ENCODE measurements at regions not wholly inside any gene's neighbourhood (a gene's known extent, or its start where the extent isn't known, plus 50 kb on each side); places are given as distances from the start of the nearest gene placed in this dataset.

DNA sequence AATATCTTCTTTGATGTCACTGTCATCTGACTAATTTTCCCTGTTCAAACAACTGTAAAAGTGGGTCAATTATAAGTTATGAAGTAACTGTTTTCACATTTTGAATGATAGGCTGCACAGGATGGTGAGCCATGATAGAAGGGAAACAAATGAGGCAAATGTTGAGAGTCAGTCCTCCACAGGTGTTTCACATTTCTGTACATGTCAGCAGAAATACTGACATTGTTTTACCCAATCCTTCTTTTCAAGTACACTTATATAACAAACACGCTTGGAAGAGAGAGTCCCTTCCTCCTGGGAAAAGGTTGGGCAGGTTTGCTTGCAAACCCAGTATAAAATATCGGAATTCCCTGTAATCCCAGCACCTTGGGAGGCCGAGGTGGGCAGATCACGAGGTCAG, 1251.5 kb downstream of the SLC16A7 start:
- H3K27ac ChIP-seq (ENCODE audit: low read depth, low read length) = no peak overlapping the region
- no peaks in the 10 kb centered on the region for H3K4me1 ChIP-seq (ENCODE audit: control insufficient read depth, insufficient read depth, low read length)
- no peak overlapping the region for H3K9ac ChIP-seq (ENCODE audit: low read length)
- H3K36me3 ChIP-seq (ENCODE audit: control insufficient read depth, insufficient read depth, low read length) = no peaks in the 10 kb centered on the region
- no peaks in the 10 kb centered on the region for H3K27me3 ChIP-seq (ENCODE audit: control insufficient read depth, insufficient read depth, low read length)
- H3K4me3 ChIP-seq (ENCODE audit: low read length) = no peak overlapping the region

GRCh38 chr12:60849723-60850122, 1253.9 kb downstream of the SLC16A7 start:
- H3K36me3 ChIP-seq (ENCODE audit: control insufficient read depth, insufficient read depth, low read length) = no peaks in the 10 kb centered on the region
- H3K4me3 ChIP-seq (ENCODE audit: low read length) = no peak overlapping the region
- no peak overlapping the region for H3K27ac ChIP-seq (ENCODE audit: low read depth, low read length)
- no peaks in the 10 kb centered on the region for H3K4me1 ChIP-seq (ENCODE audit: control insufficient read depth, insufficient read depth, low read length)
- no peak overlapping the region for H3K9ac ChIP-seq (ENCODE audit: low read length)
- H3K27me3 ChIP-seq (ENCODE audit: control insufficient read depth, insufficient read depth, low read length) = no peaks in the 10 kb centered on the region

DNA sequence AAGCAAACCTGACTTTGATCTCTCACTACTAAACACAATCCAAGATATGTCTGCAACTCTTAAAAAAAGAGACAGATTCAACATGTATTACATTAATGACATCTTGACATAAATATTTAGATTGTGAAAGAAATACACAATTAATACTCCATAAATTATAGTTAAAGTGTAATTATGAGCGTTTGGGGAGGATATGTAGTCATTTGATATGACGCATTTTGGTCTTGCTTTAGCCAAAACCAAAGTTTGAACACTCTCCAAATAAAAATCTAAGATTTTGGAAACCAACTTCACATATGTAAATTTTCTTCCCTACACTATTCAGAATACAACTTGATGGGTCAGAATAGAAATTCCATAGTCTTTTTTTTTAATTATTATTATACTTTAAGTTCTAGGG, 1257.6 kb downstream of the SLC16A7 start:
- H3K9ac ChIP-seq (ENCODE audit: low read length) = no peak overlapping the region
- H3K4me1 ChIP-seq (ENCODE audit: control insufficient read depth, insufficient read depth, low read length) = no peaks in the 10 kb centered on the region
- no peak overlapping the region for H3K27ac ChIP-seq (ENCODE audit: low read depth, low read length)
- no peaks in the 10 kb centered on the region for H3K27me3 ChIP-seq (ENCODE audit: control insufficient read depth, insufficient read depth, low read length)
- no peak overlapping the region for H3K4me3 ChIP-seq (ENCODE audit: low read length)
- H3K36me3 ChIP-seq (ENCODE audit: control insufficient read depth, insufficient read depth, low read length) = no peaks in the 10 kb centered on the region

DNA sequence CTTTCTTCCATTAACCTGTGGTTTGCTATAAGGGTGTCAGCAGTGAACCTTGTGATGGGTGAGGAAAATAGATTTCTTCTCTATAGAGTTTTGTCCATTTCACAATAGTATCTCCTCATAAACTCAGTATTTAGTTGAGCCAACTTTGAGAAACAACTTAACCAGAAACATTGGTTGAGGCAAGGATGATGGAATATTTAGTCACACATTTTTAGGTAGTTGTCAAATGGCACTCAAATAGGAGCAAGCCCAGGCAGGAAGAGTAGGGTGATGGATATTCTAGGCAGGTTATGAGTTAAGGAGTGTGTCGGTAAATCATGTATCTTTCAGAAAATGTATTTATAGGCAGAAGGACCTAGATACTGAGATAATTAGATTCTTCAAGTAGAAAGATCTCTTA, 1267.6 kb downstream of the SLC16A7 start:
- Histone ChIP-seq H3K27me3 (ENCODE audit: control insufficient read depth, insufficient read depth, low read length) (no peaks in the 10 kb centered on the region), H3K4me1 (ENCODE audit: control insufficient read depth, insufficient read depth, low read length) (no peaks in the 10 kb centered on the region), H3K36me3 (ENCODE audit: control insufficient read depth, insufficient read depth, low read length) (no peaks in the 10 kb centered on the region), H3K27ac (ENCODE audit: low read depth, low read length) (no peak overlapping the region), H3K4me3 (ENCODE audit: low read length) (no peak overlapping the region), H3K9ac (ENCODE audit: low read length) (no peak overlapping the region)

GRCh38 chr12:60872219-60872618, 1276.4 kb downstream of the SLC16A7 start:
- H3K36me3 ChIP-seq (ENCODE audit: control insufficient read depth, insufficient read depth, low read length) = no peaks in the 10 kb centered on the region
- H3K4me3 ChIP-seq (ENCODE audit: low read length) = no peak overlapping the region
- H3K27ac ChIP-seq (ENCODE audit: low read depth, low read length) = no peak overlapping the region

GRCh38 chr12:60872850-60873713, 1277.3 kb downstream of the SLC16A7 start:
- Histone ChIP-seq H3K36me3 (ENCODE audit: control insufficient read depth, insufficient read depth, low read length) (no peaks in the 10 kb centered on the region), H3K27ac (ENCODE audit: low read depth, low read length) (no peak overlapping the region), H3K27me3 (ENCODE audit: control insufficient read depth, insufficient read depth, low read length) (no peaks in the 10 kb centered on the region)

More at GRCh38 chr12:60872219-60872618, 1276.4 kb downstream of the SLC16A7 start:
- Histone ChIP-seq H3K27me3 (ENCODE audit: control insufficient read depth, insufficient read depth, low read length) (no peaks in the 10 kb centered on the region), H3K4me1 (ENCODE audit: control insufficient read depth, insufficient read depth, low read length) (no peaks in the 10 kb centered on the region), H3K9ac (ENCODE audit: low read length) (no peak overlapping the region)

DNA sequence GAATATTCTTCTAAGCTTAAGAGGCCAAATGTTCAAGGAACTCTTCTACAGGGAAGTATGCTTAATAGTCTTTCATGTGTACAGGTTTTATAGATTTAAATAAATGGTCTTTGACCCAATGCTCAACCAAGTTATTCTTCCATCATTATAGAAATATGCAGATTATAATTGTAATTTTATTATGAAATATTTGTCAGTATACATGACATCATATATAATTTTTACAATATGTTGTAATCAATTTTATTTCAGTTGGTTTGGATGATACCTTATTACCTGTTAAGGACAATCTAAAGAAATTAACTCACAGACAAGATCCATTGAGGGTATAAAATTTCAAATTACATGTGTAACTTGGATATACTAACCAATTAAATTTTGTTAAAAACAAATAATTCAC, 1278.3 kb downstream of the SLC16A7 start:
- no peak overlapping the region for H3K4me3 ChIP-seq (ENCODE audit: low read length)
- no peaks in the 10 kb centered on the region for H3K27me3 ChIP-seq (ENCODE audit: control insufficient read depth, insufficient read depth, low read length)
- H3K4me1 ChIP-seq (ENCODE audit: control insufficient read depth, insufficient read depth, low read length) = no peaks in the 10 kb centered on the region
- no peak overlapping the region for H3K9ac ChIP-seq (ENCODE audit: low read length)
- H3K36me3 ChIP-seq (ENCODE audit: control insufficient read depth, insufficient read depth, low read length) = no peaks in the 10 kb centered on the region
- no peak overlapping the region for H3K27ac ChIP-seq (ENCODE audit: low read depth, low read length)

More at GRCh38 chr12:60872850-60873713, 1277.3 kb downstream of the SLC16A7 start:
- no peaks in the 10 kb centered on the region for H3K4me1 ChIP-seq (ENCODE audit: control insufficient read depth, insufficient read depth, low read length)
- H3K4me3 ChIP-seq (ENCODE audit: low read length) = no peak overlapping the region
- H3K9ac ChIP-seq (ENCODE audit: low read length) = no peak overlapping the region

- no peaks in the 10 kb centered on the region for H3K4me1 ChIP-seq (ENCODE audit: control insufficient read depth, insufficient read depth, low read length)
Observed at GRCh38 chr12:60920841-60921495, 1325.1 kb downstream of the SLC16A7 start.

DNA sequence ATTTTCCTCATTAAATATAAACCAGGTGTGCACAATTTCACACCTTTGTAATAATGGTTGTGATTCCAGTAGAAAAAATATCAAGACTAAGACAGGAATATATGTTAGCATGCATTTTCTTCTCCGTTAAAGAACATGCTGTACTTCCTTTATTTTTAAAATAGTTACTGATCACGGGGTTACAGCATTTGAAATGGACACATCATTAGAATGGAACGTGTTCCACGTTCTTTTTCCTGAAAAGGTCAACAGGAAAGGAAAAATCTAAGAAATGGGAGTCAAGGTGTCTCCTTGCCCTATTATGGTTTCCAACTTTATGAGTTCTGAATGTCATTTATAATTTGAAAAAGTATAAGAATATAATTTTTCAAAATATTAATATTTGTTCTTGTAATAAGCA, 1325.7 kb downstream of the SLC16A7 start:
- Histone ChIP-seq H3K27me3 (ENCODE audit: control insufficient read depth, insufficient read depth, low read length) (no peaks in the 10 kb centered on the region), H3K4me3 (ENCODE audit: low read length) (no peak overlapping the region), H3K27ac (ENCODE audit: low read depth, low read length) (no peak overlapping the region), H3K9ac (ENCODE audit: low read length) (no peak overlapping the region), H3K36me3 (ENCODE audit: control insufficient read depth, insufficient read depth, low read length) (no peaks in the 10 kb centered on the region), H3K4me1 (ENCODE audit: control insufficient read depth, insufficient read depth, low read length) (no peaks in the 10 kb centered on the region)

More at GRCh38 chr12:60920841-60921495, 1325.1 kb downstream of the SLC16A7 start:
- no peak overlapping the region for H3K27ac ChIP-seq (ENCODE audit: low read depth, low read length)
- H3K36me3 ChIP-seq (ENCODE audit: control insufficient read depth, insufficient read depth, low read length) = no peaks in the 10 kb centered on the region
- H3K27me3 ChIP-seq (ENCODE audit: control insufficient read depth, insufficient read depth, low read length) = no peaks in the 10 kb centered on the region
- H3K9ac ChIP-seq (ENCODE audit: low read length) = no peak overlapping the region
- no peak overlapping the region for H3K4me3 ChIP-seq (ENCODE audit: low read length)

- Histone ChIP-seq H3K4me1 (ENCODE audit: control insufficient read depth, insufficient read depth, low read length) (no peaks in the 10 kb centered on the region), H3K9ac (ENCODE audit: low read length) (no peak overlapping the region), H3K4me3 (ENCODE audit: low read length) (no peak overlapping the region), H3K27ac (ENCODE audit: low read depth, low read length) (no peak overlapping the region), H3K36me3 (ENCODE audit: control insufficient read depth, insufficient read depth, low read length) (no peaks in the 10 kb centered on the region), H3K27me3 (ENCODE audit: control insufficient read depth, insufficient read depth, low read length) (no peaks in the 10 kb centered on the region)
Observed at GRCh38 chr12:60926256-60926655, 1330.4 kb downstream of the SLC16A7 start.

- no peak overlapping the region for H3K9ac ChIP-seq (ENCODE audit: low read length)
- no peak overlapping the region for H3K27ac ChIP-seq (ENCODE audit: low read depth, low read length)
- H3K4me3 ChIP-seq (ENCODE audit: low read length) = no peak overlapping the region
- no peaks in the 10 kb centered on the region for H3K27me3 ChIP-seq (ENCODE audit: control insufficient read depth, insufficient read depth, low read length)
- H3K36me3 ChIP-seq (ENCODE audit: control insufficient read depth, insufficient read depth, low read length) = no peaks in the 10 kb centered on the region
- no peaks in the 10 kb centered on the region for H3K4me1 ChIP-seq (ENCODE audit: control insufficient read depth, insufficient read depth, low read length)
Observed at GRCh38 chr12:60930151-60930550, 1330.1 kb upstream of the USP15 start.

- no peak overlapping the region for H3K27ac ChIP-seq (ENCODE audit: low read depth, low read length)
- no peaks in the 10 kb centered on the region for H3K4me1 ChIP-seq (ENCODE audit: control insufficient read depth, insufficient read depth, low read length)
- H3K4me3 ChIP-seq (ENCODE audit: low read length) = no peak overlapping the region
- no peaks in the 10 kb centered on the region for H3K36me3 ChIP-seq (ENCODE audit: control insufficient read depth, insufficient read depth, low read length)
- H3K9ac ChIP-seq (ENCODE audit: low read length) = no peak overlapping the region
- H3K27me3 ChIP-seq (ENCODE audit: control insufficient read depth, insufficient read depth, low read length) = no peaks in the 10 kb centered on the region
Observed at GRCh38 chr12:60935981-60936761, 1324.0 kb upstream of the USP15 start.
